ENCODE measurements at regions not wholly inside any gene's neighbourhood (a gene's known extent, or its start where the extent isn't known, plus 50 kb on each side); places are given as distances from the start of the nearest gene placed in this dataset.

- Histone ChIP-seq H3K4ac (ENCODE audit: low read depth, low read length) (no peak overlapping the region), H3K18ac (ENCODE audit: insufficient read length, low read depth, low read length) (no peak overlapping the region), H2AK5ac (ENCODE audit: insufficient read length, low read length) (no peak overlapping the region), H2BK15ac (ENCODE audit: low read depth, low read length) (no peak overlapping the region), H3K23me2 (ENCODE audit: insufficient read length, low read depth, low read length, poor library complexity, severe bottlenecking) (no peaks in the 10 kb centered on the region), H2BK120ac (ENCODE audit: low read depth, low read length, poor library complexity, severe bottlenecking) (no peak overlapping the region), H3K4me2 (ENCODE audit: insufficient read depth, insufficient read length, low read length) (no peak overlapping the region), H4K5ac (ENCODE audit: insufficient read length, low read depth, low read length) (no peak overlapping the region), H3K27ac (ENCODE audit: insufficient read length, low read depth, low read length) (no peak overlapping the region), H3K27me3 (ENCODE audit: insufficient read depth, low read length) (no peaks in the 10 kb centered on the region), H3K14ac (ENCODE audit: insufficient read depth, low read length) (no peak overlapping the region), H3K9ac (ENCODE audit: extremely low read depth, insufficient read length, low read length) (no peak overlapping the region), H4K20me1 (ENCODE audit: control insufficient read depth, insufficient read depth, insufficient read length) (no peaks in the 10 kb centered on the region), H3K79me1 (ENCODE audit: insufficient read depth, low read depth, low read length, poor library complexity, severe bottlenecking) (no peaks in the 10 kb centered on the region), H3K4me1 (ENCODE audit: insufficient read depth, low read length) (no peaks in the 10 kb centered on the region), H3K23ac (ENCODE audit: insufficient read length, low read depth, low read length) (no peak overlapping the region), H3K79me2 (ENCODE audit: insufficient read depth, low read length) (no peaks in the 10 kb centered on the region), H2AFZ (ENCODE audit: low read length) (no peak overlapping the region), H4K8ac (replicated peaks; ENCODE audit: insufficient read length, low read depth, low read length) (no peak overlapping the region), H3K9me3 (ENCODE audit: control insufficient read depth, low read depth, low read length) (no peaks in the 10 kb centered on the region), H2BK5ac (ENCODE audit: insufficient read length, low read length) (no peak overlapping the region), H2BK20ac (ENCODE audit: low read depth, low read length, poor library complexity, severe bottlenecking) (no peak overlapping the region), H3T11ph (ENCODE audit: low read length) (no peak overlapping the region), H2BK12ac (ENCODE audit: insufficient read length, low read depth, low read length) (no peak overlapping the region), H4K91ac (ENCODE audit: insufficient read length, low read depth, low read length) (no peak overlapping the region), H3K56ac (ENCODE audit: insufficient read length, low read depth, low read length) (no peak overlapping the region)
- H3K27ac Mint-ChIP-seq, result no peak overlapping the region
- H3K36me3 Mint-ChIP-seq (ENCODE audit: insufficient read depth in 1 of 3, low read depth in 3 of 3), result peaks cover under 1 to 11% (median 6%) of the 10 kb centered on the region in 3 experiments; a peak in 6 of 7 replicates
- WGBS (ENCODE audit: extremely low coverage, insufficient read length, low lambda C conversion rate), result no CpG with 5 or more reads among the region's 2 CpGs
- no peak overlapping the region for H3K4me3 Mint-ChIP-seq
- H3K4me1 Mint-ChIP-seq, result no peaks in the 10 kb centered on the region
- H3K9me3 Mint-ChIP-seq, result peaks cover 5 to 9% of the 10 kb centered on the region in 2 experiments
- H3K27me3 Mint-ChIP-seq (ENCODE audit: low read depth), result no peaks in the 10 kb centered on the region
- no peak for DNase-seq
- TF ChIP-seq CTCF (conservative IDR thresholded peaks at IDR 0.05), result no peak
These were observed 850.1 kb downstream of the TBC1D32 start for GRCh38 chr6:120484146-120484545.

Data from H9 (cell line).